ENCODE measurements at regions not wholly inside any gene's neighbourhood (a gene's known extent, or its start where the extent isn't known, plus 50 kb on each side); places are given as distances from the start of the nearest gene placed in this dataset.

GRCh38 chr21:19010996-19011395, 607.4 kb upstream of the TMPRSS15 start:
- Histone ChIP-seq H3K27ac (ENCODE audit: low read depth, low read length) (no peak overlapping the region), H3K4me3 (ENCODE audit: low read length) (no peak overlapping the region), H3K27me3 (ENCODE audit: control insufficient read depth in 2 of 2, insufficient read depth in 2 of 2, low read length in 2 of 2) (no peaks in the 10 kb centered on the region), H3K4me1 (ENCODE audit: control insufficient read depth in 2 of 2, insufficient read depth in 2 of 2, low read length in 2 of 2) (no peaks in the 10 kb centered on the region), H3K36me3 (ENCODE audit: control insufficient read depth in 2 of 3, insufficient read depth in 3 of 3, low read length in 3 of 3) (no peaks in the 10 kb centered on the region), H3K9me3 (ENCODE audit: control insufficient read depth in 2 of 3, low read length in 3 of 3) (no peaks in the 10 kb centered on the region)
- Mint-ChIP-seq H3K27ac (no peak overlapping the region), H3K27me3 (no peaks in the 10 kb centered on the region), H3K36me3 (no peaks in the 10 kb centered on the region), H3K4me3 (no peak overlapping the region), H3K9me3 (peaks cover 0 to 31% (median 3%) of the 10 kb centered on the region in 11 donors), H3K4me1 (no peaks in the 10 kb centered on the region)
- ChIA-PET POLR2A (no interaction called here), CTCF (no interaction called here)
- intact Hi-C loops (cut with micrococcal nuclease), result no loop called here
- DNase-seq, result no peak
- no peak for ATAC-seq

DNA sequence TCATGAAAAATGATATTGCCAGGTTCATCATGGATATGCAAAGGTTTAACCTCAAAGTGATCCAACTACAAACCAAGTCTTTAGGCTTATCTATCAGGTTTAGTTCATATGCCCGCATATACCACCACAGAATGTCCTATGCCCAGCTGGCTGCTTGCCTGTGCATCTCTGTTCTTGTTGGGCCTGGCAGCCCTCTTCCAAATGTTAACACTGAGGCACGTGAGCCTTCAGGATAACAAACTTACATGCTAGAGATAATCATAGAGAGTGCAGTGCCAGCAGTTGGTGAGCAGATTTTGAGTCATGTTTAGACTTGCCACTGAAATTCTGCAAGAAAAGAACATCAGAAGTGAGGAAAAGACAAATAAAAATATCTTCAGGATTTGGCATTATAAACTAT, 607.9 kb upstream of the TMPRSS15 start:
- ATAC-seq, result no peak
- CTCF ChIA-PET, result no interaction called here

GRCh38 chr21:19013916-19014315, 610.3 kb upstream of the TMPRSS15 start:
- intact Hi-C loops (cut with micrococcal nuclease), result no loop called here
- Mint-ChIP-seq H3K36me3 (no peaks in the 10 kb centered on the region), H3K27ac (no peak overlapping the region), H3K4me3 (no peak overlapping the region), H3K27me3 (no peaks in the 10 kb centered on the region), H3K4me1 (no peaks in the 10 kb centered on the region), H3K9me3 (peaks cover 0 to 13% (median 3%) of the 10 kb centered on the region in 11 donors)
- no peaks in the 10 kb centered on the region for H3K27me3 ChIP-seq (ENCODE audit: control insufficient read depth in 2 of 2, insufficient read depth in 2 of 2, low read length in 2 of 2)
- H3K4me3 ChIP-seq (ENCODE audit: low read length), result no peak overlapping the region
- H3K4me1 ChIP-seq (ENCODE audit: control insufficient read depth in 2 of 2, insufficient read depth in 2 of 2, low read length in 2 of 2), result no peaks in the 10 kb centered on the region
- POLR2A ChIA-PET, result no interaction called here
- no peaks in the 10 kb centered on the region for H3K9me3 ChIP-seq (ENCODE audit: control insufficient read depth in 2 of 3, low read length in 3 of 3)
- ATAC-seq, result no peak
- no peak overlapping the region for H3K27ac ChIP-seq (ENCODE audit: low read depth, low read length)
- no peak for DNase-seq
- CTCF ChIA-PET, result no interaction called here
- H3K36me3 ChIP-seq (ENCODE audit: control insufficient read depth in 2 of 3, insufficient read depth in 3 of 3, low read length in 3 of 3), result no peaks in the 10 kb centered on the region

More for the DNA sequence above, 607.9 kb upstream of the TMPRSS15 start:
- no peak overlapping the region for H3K27ac ChIP-seq (ENCODE audit: low read depth, low read length)
- Mint-ChIP-seq H3K4me3 (no peak overlapping the region), H3K36me3 (no peaks in the 10 kb centered on the region), H3K27me3 (no peaks in the 10 kb centered on the region), H3K4me1 (no peaks in the 10 kb centered on the region), H3K27ac (no peak overlapping the region), H3K9me3 (peaks cover 0 to 30% (median 3%) of the 10 kb centered on the region in 11 donors)
- H3K4me1 ChIP-seq (ENCODE audit: control insufficient read depth in 2 of 2, insufficient read depth in 2 of 2, low read length in 2 of 2), result no peaks in the 10 kb centered on the region
- intact Hi-C loops (cut with micrococcal nuclease), result no loop called here
- no peak for DNase-seq
- POLR2A ChIA-PET, result no interaction called here
- no peaks in the 10 kb centered on the region for H3K9me3 ChIP-seq (ENCODE audit: control insufficient read depth in 2 of 3, low read length in 3 of 3)
- H3K4me3 ChIP-seq (ENCODE audit: low read length), result no peak overlapping the region
- no peaks in the 10 kb centered on the region for H3K36me3 ChIP-seq (ENCODE audit: control insufficient read depth in 2 of 3, insufficient read depth in 3 of 3, low read length in 3 of 3)
- no peaks in the 10 kb centered on the region for H3K27me3 ChIP-seq (ENCODE audit: control insufficient read depth in 2 of 2, insufficient read depth in 2 of 2, low read length in 2 of 2)

DNA sequence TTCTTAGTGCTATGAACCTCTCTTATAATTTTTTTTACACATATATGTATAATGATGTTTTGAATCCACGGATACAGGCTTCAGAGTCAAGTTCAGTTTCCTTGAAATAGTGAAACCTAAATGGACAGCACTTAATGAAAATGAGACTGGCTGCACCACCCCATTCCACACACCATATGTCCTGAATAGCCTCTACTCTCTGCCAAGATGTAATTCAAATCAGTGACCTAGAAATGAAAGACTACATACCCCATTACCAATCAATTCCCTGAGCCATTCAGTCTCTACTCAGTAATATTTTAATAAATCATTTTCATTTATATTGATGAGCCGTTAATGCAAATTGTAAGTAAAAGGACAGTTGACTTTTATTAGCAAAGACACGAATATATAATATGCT, 614.9 kb upstream of the TMPRSS15 start:
- H3K36me3 Mint-ChIP-seq, result no peaks in the 10 kb centered on the region
- Histone ChIP-seq H3K4me1 (ENCODE audit: control insufficient read depth in 2 of 2, insufficient read depth in 2 of 2, low read length in 2 of 2) (no peaks in the 10 kb centered on the region), H3K4me3 (ENCODE audit: low read length) (no peak overlapping the region), H3K27me3 (ENCODE audit: control insufficient read depth in 2 of 2, insufficient read depth in 2 of 2, low read length in 2 of 2) (no peaks in the 10 kb centered on the region), H3K9me3 (ENCODE audit: control insufficient read depth in 2 of 3, low read length in 3 of 3) (no peaks in the 10 kb centered on the region), H3K36me3 (ENCODE audit: control insufficient read depth in 2 of 3, insufficient read depth in 3 of 3, low read length in 3 of 3) (no peaks in the 10 kb centered on the region), H3K27ac (ENCODE audit: low read depth, low read length) (no peak overlapping the region)
- DNase-seq (no peak), ATAC-seq (no peak)
- H3K4me3 Mint-ChIP-seq, result no peak overlapping the region
- CTCF ChIA-PET, result no interaction called here
- intact Hi-C loops (cut with micrococcal nuclease), result no loop called here
- peaks cover 0 to 16% (median 3%) of the 10 kb centered on the region in 11 donors for H3K9me3 Mint-ChIP-seq
- H3K27me3 Mint-ChIP-seq, result no peaks in the 10 kb centered on the region
- no peaks in the 10 kb centered on the region for H3K4me1 Mint-ChIP-seq
- H3K27ac Mint-ChIP-seq, result no peak overlapping the region
- POLR2A ChIA-PET, result no interaction called here

DNA sequence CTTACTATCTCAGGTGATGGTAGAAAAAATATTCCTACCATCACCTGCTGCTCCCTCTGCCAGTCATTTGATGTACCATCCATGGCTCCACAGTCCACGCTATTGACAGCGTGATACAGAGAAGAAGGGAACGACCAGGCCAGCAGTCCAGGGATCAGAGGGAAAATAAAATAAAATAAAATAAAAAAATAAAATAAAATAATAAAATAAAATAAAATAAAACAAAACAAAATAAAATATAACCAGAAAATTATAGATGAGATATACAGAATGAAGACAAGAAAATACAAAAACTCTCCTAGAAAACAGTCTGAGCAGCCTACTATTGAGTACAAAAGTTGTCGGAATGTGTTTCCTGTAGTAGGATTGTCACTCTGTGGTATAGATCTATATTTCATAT, 619.4 kb upstream of the TMPRSS15 start:
- ChIA-PET POLR2A (no interaction called here), CTCF (no interaction called here)
- Mint-ChIP-seq H3K4me3 (no peak overlapping the region), H3K4me1 (no peaks in the 10 kb centered on the region), H3K9me3 (peaks cover 0 to 12% (median 3%) of the 10 kb centered on the region in 11 donors), H3K27me3 (no peaks in the 10 kb centered on the region), H3K36me3 (no peaks in the 10 kb centered on the region), H3K27ac (no peak overlapping the region)
- Histone ChIP-seq H3K4me1 (ENCODE audit: control insufficient read depth in 2 of 2, insufficient read depth in 2 of 2, low read length in 2 of 2) (no peaks in the 10 kb centered on the region), H3K9me3 (ENCODE audit: control insufficient read depth in 2 of 3, low read length in 3 of 3) (no peaks in the 10 kb centered on the region), H3K4me3 (ENCODE audit: low read length) (no peak overlapping the region), H3K27me3 (ENCODE audit: control insufficient read depth in 2 of 2, insufficient read depth in 2 of 2, low read length in 2 of 2) (no peaks in the 10 kb centered on the region), H3K36me3 (ENCODE audit: control insufficient read depth in 2 of 3, insufficient read depth in 3 of 3, low read length in 3 of 3) (no peaks in the 10 kb centered on the region), H3K27ac (ENCODE audit: low read depth, low read length) (no peak overlapping the region)
- intact Hi-C loops (cut with micrococcal nuclease), result no loop called here
- no peak for DNase-seq
- ATAC-seq, result no peak

- no peak for ATAC-seq
- Histone ChIP-seq H3K9me3 (ENCODE audit: control insufficient read depth in 2 of 3, low read length in 3 of 3) (no peaks in the 10 kb centered on the region), H3K27ac (ENCODE audit: low read depth, low read length) (no peak overlapping the region), H3K36me3 (ENCODE audit: control insufficient read depth in 2 of 3, insufficient read depth in 3 of 3, low read length in 3 of 3) (no peaks in the 10 kb centered on the region), H3K4me1 (ENCODE audit: control insufficient read depth in 2 of 2, insufficient read depth in 2 of 2, low read length in 2 of 2) (no peaks in the 10 kb centered on the region), H3K4me3 (ENCODE audit: low read length) (no peak overlapping the region), H3K27me3 (ENCODE audit: control insufficient read depth in 2 of 2, insufficient read depth in 2 of 2, low read length in 2 of 2) (no peaks in the 10 kb centered on the region)
- intact Hi-C loops (cut with micrococcal nuclease), result no loop called here
- H3K27ac Mint-ChIP-seq, result no peak overlapping the region
- DNase-seq, result no peak
- peaks cover 2 to 21% (median 5%) of the 10 kb centered on the region in 11 donors for H3K9me3 Mint-ChIP-seq
- H3K4me1 Mint-ChIP-seq, result no peaks in the 10 kb centered on the region
- no peaks in the 10 kb centered on the region for H3K27me3 Mint-ChIP-seq
- H3K36me3 Mint-ChIP-seq, result no peaks in the 10 kb centered on the region
- no peak overlapping the region for H3K4me3 Mint-ChIP-seq
- ChIA-PET POLR2A (no interaction called here), CTCF (no interaction called here)
These were observed 623.3 kb upstream of the TMPRSS15 start for GRCh38 chr21:19026911-19027310.

DNA sequence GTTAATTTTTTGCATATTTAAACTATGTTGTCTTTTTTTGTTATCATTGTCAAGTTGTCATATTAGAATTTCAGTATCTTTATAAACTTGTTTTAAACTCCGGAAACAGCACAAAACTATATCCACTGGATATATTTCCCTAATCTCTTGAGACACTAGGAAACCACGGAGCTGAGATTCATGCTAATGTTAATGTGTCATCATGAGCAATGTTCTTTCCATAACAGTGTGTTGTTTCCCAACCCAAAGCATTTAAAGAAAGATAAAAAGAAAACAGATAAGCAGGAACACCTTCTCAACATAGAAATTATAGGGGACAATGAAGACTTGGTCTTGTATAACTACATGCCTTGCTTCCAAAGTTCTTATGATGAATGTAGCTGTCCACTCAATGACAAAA, 626.2 kb upstream of the TMPRSS15 start:
- Mint-ChIP-seq H3K27ac (no peak overlapping the region), H3K27me3 (no peaks in the 10 kb centered on the region), H3K4me3 (no peak overlapping the region), H3K4me1 (no peaks in the 10 kb centered on the region), H3K36me3 (no peaks in the 10 kb centered on the region), H3K9me3 (peaks cover 4 to 33% (median 11%) of the 10 kb centered on the region in 11 donors)
- ATAC-seq, result no peak
- Histone ChIP-seq H3K27me3 (ENCODE audit: control insufficient read depth in 2 of 2, insufficient read depth in 2 of 2, low read length in 2 of 2) (no peaks in the 10 kb centered on the region), H3K4me3 (ENCODE audit: low read length) (no peak overlapping the region), H3K27ac (ENCODE audit: low read depth, low read length) (no peak overlapping the region), H3K9me3 (ENCODE audit: control insufficient read depth in 2 of 3, low read length in 3 of 3) (no peaks in the 10 kb centered on the region), H3K36me3 (ENCODE audit: control insufficient read depth in 2 of 3, insufficient read depth in 3 of 3, low read length in 3 of 3) (no peaks in the 10 kb centered on the region), H3K4me1 (ENCODE audit: control insufficient read depth in 2 of 2, insufficient read depth in 2 of 2, low read length in 2 of 2) (no peaks in the 10 kb centered on the region)
- DNase-seq, result no peak
- intact Hi-C loops (cut with micrococcal nuclease), result no loop called here
- ChIA-PET POLR2A (no interaction called here), CTCF (no interaction called here)
